HG03571 (cell line): ENCODE measurements at regions not wholly inside any gene's neighbourhood (a gene's known extent, or its start where the extent isn't known, plus 50 kb on each side); places are given as distances from the start of the nearest gene placed in this dataset.
"Not testable (repeated sequence)": the region's sequence is repeated elsewhere in the genome, so short reads cannot be mapped to it uniquely, and the experiment has no call there.

Experiments used
- ATAC-seq: cut with Tn5 transposase; IDR thresholded peaks from one replicate; pipeline ENCODE4 v1.9.1; 2021; ENCODE audit not compliant: unreplicated experiment

DNA sequence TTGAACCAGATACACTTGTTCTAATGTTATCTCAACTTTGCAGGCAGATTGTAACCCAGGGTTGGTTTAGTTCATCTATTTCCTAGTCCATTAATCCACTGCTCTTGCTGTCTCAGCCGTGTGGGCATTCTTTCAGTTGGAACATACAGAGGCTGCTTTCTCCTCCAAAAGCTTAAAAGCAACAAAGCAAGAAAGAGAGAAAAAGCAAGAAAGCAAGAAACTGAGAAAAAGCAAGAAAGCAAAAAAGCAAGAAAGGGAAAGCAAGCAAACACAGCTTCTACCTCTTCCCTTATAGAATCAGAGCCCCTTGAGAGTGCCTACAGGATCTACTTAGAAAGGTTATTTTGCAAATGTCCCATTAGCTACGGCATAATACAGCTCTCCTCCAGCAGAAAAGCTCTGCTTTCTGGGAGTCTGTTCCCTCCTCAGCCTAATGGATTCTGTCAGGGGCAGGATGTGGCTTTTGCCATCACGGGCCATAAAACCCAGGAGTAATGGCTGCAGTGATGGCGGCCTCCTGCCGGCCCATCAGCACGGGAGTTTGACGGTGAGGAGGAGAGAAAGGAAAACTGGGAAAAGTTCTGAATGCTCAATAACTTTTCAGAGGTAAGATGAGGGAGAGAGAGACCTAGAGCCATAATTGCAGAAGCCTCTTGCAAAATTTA lies 156.8 kb upstream of the JARID2 start:
- ATAC-seq = no peak

GRCh38 chr6:15089569-15090144 lies 156.2 kb upstream of the JARID2 start:
- ATAC-seq = no peak

GRCh38 chr6:15090145-15090579 lies 155.7 kb upstream of the JARID2 start:
- ATAC-seq = no peak

- ATAC-seq = no peak
Observed at GRCh38 chr6:15090745-15091384, 155.0 kb upstream of the JARID2 start.

GRCh38 chr6:15096894-15097837 lies 148.7 kb upstream of the JARID2 start:
- ATAC-seq = no peak

- no peak for ATAC-seq
Observed at GRCh38 chr6:15101130-15101529, 144.7 kb upstream of the JARID2 start.

GRCh38 chr6:15102241-15102640 lies 143.6 kb upstream of the JARID2 start:
- ATAC-seq = no peak

DNA sequence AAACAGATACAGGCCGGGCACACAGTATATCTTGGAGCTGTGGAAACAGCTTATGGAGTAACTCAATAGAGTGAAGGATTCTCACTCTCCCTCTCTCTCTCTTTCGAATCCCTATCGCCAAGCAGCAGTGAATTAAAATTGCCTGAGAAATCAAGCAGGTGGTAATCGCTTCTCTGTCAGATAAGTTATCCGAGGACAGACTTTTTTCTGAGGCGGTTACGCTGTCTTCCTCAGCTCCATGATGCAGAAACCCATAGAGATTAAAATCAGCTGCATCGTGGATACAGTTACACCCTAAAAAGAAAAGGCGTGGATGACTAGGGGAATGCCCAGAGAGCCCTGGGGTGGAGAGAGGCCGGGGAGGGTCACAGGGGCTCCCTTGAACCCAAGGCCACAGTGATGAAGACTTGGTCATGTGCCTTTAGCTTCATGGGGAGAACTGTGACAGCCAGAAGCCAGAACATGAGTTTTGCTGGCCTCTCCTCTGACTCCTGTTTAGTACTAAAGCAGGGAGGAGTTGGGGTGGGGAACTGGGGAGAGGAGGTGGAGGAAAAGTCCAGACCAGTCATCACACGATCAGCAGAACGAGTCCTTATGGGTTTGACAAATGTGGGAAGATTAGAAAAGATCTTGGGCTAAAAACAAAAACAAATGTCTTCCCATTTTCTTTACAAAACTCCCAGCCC lies 138.8 kb upstream of the JARID2 start:
- ATAC-seq = no peak

GRCh38 chr6:15107644-15108382 lies 138.1 kb upstream of the JARID2 start:
- no peak for ATAC-seq

GRCh38 chr6:15108383-15108715 lies 137.5 kb upstream of the JARID2 start:
- no peak for ATAC-seq

GRCh38 chr6:15109338-15110090 lies 136.4 kb upstream of the JARID2 start:
- ATAC-seq = no peak

- no peak for ATAC-seq
Observed at GRCh38 chr6:15110726-15111354, 135.0 kb upstream of the JARID2 start.

DNA sequence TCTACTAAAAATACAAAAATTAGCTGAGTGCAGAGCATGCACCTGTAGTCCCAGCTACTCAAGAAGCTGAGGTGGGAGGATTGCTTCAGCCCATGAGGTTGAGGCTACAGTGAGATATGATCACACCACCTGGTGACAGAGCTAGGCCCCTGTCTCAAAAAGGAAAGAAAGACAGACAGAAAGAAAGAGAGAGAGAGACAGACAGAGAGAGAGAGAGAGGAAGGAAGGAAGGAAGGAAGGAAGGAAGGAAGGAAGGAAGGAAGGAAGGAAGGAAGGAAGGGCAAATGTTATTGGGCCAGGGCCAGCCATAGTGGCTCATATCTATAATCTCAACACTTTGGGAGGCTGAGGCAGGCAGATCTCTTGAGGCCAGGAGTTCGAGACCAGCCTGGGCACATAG lies 134.3 kb upstream of the JARID2 start:
- not testable (repeated sequence) for ATAC-seq

- no peak for ATAC-seq
Observed at GRCh38 chr6:15113587-15113986, 132.3 kb upstream of the JARID2 start.

GRCh38 chr6:15114061-15114460 lies 131.8 kb upstream of the JARID2 start:
- ATAC-seq = no peak

DNA sequence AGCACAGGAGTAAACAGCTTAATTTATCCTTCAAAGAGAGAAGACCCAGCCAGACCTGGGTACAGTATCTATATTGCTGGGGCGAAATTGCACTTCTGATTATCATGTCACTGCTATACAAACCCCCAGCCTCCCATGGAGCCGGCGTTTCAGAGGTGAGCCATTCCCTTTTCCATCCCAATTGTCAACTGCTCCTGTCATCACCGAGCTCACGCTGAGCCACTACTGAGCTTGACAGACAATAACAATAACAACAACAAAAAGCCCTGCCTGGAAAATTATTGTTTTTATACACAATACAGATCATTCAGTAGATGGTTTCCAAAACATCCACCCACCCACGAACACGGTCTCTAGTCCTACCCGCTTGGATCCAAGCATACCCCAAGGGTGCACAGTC lies 129.0 kb upstream of the JARID2 start:
- no peak for ATAC-seq

DNA sequence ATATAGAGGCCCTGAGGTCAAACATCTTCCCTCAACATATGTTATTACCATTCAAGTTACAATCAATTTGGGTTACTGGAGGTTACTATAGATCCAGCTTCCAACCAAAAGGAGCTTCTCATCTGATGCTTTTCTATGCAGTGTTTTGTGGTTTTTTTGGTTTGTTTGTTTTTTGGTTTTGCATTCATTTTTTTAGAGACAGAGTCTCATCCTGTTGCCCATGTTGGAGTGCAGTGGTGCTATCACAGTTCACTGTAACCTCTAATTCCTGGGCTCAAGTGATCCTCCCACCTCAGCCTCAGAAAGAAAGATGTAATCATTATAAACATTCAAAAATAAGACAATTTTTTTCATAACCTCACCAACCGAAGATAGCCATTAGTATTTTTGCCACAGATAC lies 124.4 kb upstream of the JARID2 start:
- ATAC-seq = no peak

GRCh38 chr6:15121977-15122550 lies 123.8 kb upstream of the JARID2 start:
- ATAC-seq = no peak

DNA sequence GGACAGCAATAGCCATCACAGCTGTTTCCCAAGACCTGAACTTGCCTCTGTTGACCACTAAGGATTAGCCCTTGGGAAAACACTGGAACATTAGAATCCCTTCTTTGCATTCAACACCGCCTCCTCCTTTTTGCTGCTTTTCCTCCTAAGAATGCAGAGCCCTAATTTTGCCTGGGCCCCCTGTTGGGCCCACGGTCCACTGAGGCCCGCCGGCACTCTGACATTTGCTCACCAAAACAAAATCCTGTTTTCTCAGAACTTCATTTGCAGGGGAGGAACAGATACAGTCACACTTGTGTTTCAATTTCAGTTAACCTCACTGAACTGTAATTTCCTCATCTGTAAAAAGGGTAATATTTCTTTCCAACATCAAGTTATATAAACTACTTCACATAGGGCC lies 116.0 kb upstream of the JARID2 start:
- no peak for ATAC-seq
